H1 (cell line): ENCODE measurements at regions not wholly inside any gene's neighbourhood (a gene's known extent, or its start where the extent isn't known, plus 50 kb on each side); places are given as distances from the start of the nearest gene placed in this dataset.

Experiments
- CTBP2 ChIP-seq: IDR thresholded peaks from 2 replicates; pipeline ENCODE4 v1.7.0; 2011; ENCODE audit warnings: borderline replicate concordance, mild to moderate bottlenecking, moderate library complexity, mixed read lengths, low read length; ENCODE audit not compliant: insufficient read depth, insufficient read length
- TCF12 ChIP-seq: IDR thresholded peaks from 2 replicates; pipeline ENCODE4 v1.6.1; 2011; ENCODE audit warnings: low read depth, mild to moderate bottlenecking, low read length
- TF ChIP-seq, protein P1 (sequence below): IDR thresholded peaks from 2 replicates; pipeline ENCODE4 v1.6.1; 2012; ENCODE audit warnings: low read length, inconsistent platforms

DNA sequence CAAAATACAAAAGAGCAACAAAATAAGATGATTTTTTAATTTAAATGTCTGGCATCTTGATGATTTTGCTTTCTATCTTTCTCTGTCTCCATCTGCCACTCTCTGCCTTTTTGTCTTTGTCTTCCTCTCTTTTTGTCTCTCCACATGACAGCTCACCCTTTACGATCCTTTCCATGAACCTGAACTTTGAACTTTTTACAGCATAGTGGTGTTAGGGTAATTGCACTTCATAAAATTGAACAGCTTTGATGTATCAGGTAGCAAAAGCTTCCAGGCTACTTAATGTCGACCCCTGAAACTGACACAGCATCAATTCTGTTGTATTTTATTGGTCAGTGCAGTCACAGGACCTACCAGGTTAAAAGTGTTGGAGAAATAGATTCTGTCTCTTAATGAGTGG lies 1517.0 kb downstream of the ADGRL3 start (continued):
- TF ChIP-seq CTBP2 (no peak), TCF12 (no peak)
- TF ChIP-seq, protein P1, sequence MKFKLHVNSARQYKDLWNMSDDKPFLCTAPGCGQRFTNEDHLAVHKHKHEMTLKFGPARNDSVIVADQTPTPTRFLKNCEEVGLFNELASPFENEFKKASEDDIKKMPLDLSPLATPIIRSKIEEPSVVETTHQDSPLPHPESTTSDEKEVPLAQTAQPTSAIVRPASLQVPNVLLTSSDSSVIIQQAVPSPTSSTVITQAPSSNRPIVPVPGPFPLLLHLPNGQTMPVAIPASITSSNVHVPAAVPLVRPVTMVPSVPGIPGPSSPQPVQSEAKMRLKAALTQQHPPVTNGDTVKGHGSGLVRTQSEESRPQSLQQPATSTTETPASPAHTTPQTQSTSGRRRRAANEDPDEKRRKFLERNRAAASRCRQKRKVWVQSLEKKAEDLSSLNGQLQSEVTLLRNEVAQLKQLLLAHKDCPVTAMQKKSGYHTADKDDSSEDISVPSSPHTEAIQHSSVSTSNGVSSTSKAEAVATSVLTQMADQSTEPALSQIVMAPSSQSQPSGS, result no peak
